ENCODE measurements at regions not wholly inside any gene's neighbourhood (a gene's known extent, or its start where the extent isn't known, plus 50 kb on each side); places are given as distances from the start of the nearest gene placed in this dataset.

DNA sequence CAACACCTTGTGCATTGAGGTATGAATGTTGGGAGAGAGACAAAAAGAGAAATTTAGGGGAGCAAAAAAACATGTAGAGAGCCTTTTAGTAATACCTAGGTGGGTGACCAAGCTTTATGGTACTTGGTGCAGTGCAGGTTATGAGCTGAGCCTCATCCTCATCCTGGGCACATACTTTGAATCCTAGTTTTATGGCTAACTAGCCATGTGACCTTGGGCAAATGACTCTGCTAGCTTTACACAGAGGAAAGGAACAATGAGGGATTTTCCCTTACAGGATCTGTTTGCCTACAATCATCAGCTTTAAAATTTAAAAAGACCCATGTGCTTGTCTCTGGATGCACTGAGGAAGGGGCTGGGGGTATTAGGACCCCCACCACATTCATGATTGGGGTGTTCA is 187.8 kb upstream of the ISX start:
- Histone ChIP-seq H3K9me3 (no peaks in the 10 kb centered on the region), H3K4me3 (no peak overlapping the region), H3K4me1 (no peaks in the 10 kb centered on the region), H3K27me3 (peaks cover 0 to 7% (median 0%) of the 10 kb centered on the region in 4 donors), H3K27ac (replicated peaks in 1 of 4) (no peak overlapping the region), H3K36me3 (no peaks in the 10 kb centered on the region)
- DNase-seq (ENCODE audit: extremely low spot score): no peak
- TF ChIP-seq POLR2A (IDR thresholded peaks at IDR 0.05; ENCODE audit: low read depth) (no peak), POLR2AphosphoS5 (IDR thresholded peaks at IDR 0.05) (no peak), EP300 (IDR thresholded peaks at IDR 0.05) (no peak)
- TF ChIP-seq, protein P1, sequence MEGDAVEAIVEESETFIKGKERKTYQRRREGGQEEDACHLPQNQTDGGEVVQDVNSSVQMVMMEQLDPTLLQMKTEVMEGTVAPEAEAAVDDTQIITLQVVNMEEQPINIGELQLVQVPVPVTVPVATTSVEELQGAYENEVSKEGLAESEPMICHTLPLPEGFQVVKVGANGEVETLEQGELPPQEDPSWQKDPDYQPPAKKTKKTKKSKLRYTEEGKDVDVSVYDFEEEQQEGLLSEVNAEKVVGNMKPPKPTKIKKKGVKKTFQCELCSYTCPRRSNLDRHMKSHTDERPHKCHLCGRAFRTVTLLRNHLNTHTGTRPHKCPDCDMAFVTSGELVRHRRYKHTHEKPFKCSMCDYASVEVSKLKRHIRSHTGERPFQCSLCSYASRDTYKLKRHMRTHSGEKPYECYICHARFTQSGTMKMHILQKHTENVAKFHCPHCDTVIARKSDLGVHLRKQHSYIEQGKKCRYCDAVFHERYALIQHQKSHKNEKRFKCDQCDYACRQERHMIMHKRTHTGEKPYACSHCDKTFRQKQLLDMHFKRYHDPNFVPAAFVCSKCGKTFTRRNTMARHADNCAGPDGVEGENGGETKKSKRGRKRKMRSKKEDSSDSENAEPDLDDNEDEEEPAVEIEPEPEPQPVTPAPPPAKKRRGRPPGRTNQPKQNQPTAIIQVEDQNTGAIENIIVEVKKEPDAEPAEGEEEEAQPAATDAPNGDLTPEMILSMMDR (IDR thresholded peaks at IDR 0.05): no peak
- intact Hi-C loops (cut with DNase I): loop anchor here (10.0 kb wide), 1 partner anchor 63 kb away; no protein-coding TSS in a partner anchor

- TF ChIP-seq, protein P1 (IDR thresholded peaks at IDR 0.05): no peak
- no peak for TF ChIP-seq EP300 (IDR thresholded peaks at IDR 0.05)
- no peak for TF ChIP-seq POLR2A (IDR thresholded peaks at IDR 0.05; ENCODE audit: low read depth)
- no peak for TF ChIP-seq POLR2AphosphoS5 (IDR thresholded peaks at IDR 0.05)
- intact Hi-C loops (cut with DNase I): loop anchor here (10.0 kb wide), 1 partner anchor 64 kb away; no protein-coding TSS in a partner anchor
- Histone ChIP-seq H3K27ac (replicated peaks in 1 of 4) (no peak overlapping the region), H3K36me3 (no peaks in the 10 kb centered on the region), H3K4me1 (no peaks in the 10 kb centered on the region), H3K27me3 (peaks cover 0 to 7% (median 0%) of the 10 kb centered on the region in 4 donors), H3K4me3 (no peak overlapping the region), H3K9me3 (no peaks in the 10 kb centered on the region)
- WGBS: 81% methylated on average over 2 of the region's 3 CpGs
- no peak for DNase-seq (ENCODE audit: extremely low spot score)
Observed at GRCh38 chr22:34879001-34879400, 187.0 kb upstream of the ISX start.

- Histone ChIP-seq H3K4me1 (no peaks in the 10 kb centered on the region), H3K27ac (replicated peaks in 1 of 4) (no peak overlapping the region), H3K4me3 (no peak overlapping the region), H3K9me3 (no peaks in the 10 kb centered on the region), H3K36me3 (no peaks in the 10 kb centered on the region), H3K27me3 (peaks cover 0 to 5% (median 0%) of the 10 kb centered on the region in 4 donors)
- TF ChIP-seq EP300 (IDR thresholded peaks at IDR 0.05): no peak
- TF ChIP-seq POLR2A (IDR thresholded peaks at IDR 0.05; ENCODE audit: low read depth): no peak
- TF ChIP-seq POLR2AphosphoS5 (IDR thresholded peaks at IDR 0.05): no peak
- TF ChIP-seq, protein P1 (IDR thresholded peaks at IDR 0.05): no peak
- intact Hi-C loops (cut with DNase I): no loop called here
- 83% methylated on average over 1 of the region's 1 CpG for WGBS
- DNase-seq (ENCODE audit: extremely low spot score): no peak
Observed at GRCh38 chr22:34880662-34881061, 185.3 kb upstream of the ISX start.

DNA sequence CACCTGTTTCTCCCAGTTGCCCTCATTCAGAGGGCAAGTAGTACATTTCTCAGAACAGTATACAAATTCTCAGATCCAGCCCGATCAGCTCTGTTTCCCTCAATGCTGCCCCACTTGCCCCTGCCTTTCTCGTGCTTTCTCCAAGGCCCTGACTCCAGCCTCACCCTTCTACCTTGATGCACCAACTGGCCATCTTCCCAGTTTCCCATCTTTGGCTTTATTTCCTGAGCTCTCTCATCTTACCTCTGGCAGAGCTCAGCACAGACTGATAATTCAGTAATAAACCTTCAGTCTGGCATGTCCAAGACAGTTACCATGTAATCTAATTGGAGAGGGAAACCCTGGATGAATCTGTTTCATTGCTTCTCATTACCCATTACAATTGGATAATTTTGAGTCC is 184.5 kb upstream of the ISX start:
- Histone ChIP-seq H3K27ac (replicated peaks in 1 of 4) (no peak overlapping the region), H3K4me3 (no peak overlapping the region), H3K27me3 (peaks cover 0 to 5% (median 0%) of the 10 kb centered on the region in 4 donors), H3K36me3 (no peaks in the 10 kb centered on the region), H3K9me3 (no peaks in the 10 kb centered on the region), H3K4me1 (no peaks in the 10 kb centered on the region)
- intact Hi-C loops (cut with DNase I): no loop called here
- no peak for DNase-seq (ENCODE audit: extremely low spot score)
- no peak for TF ChIP-seq POLR2A (IDR thresholded peaks at IDR 0.05; ENCODE audit: low read depth)
- TF ChIP-seq, protein P1 (IDR thresholded peaks at IDR 0.05): no peak
- TF ChIP-seq EP300 (IDR thresholded peaks at IDR 0.05): no peak
- TF ChIP-seq POLR2AphosphoS5 (IDR thresholded peaks at IDR 0.05): no peak
- WGBS: 46% methylated on average over 1 of the region's 2 CpGs

GRCh38 chr22:34885852-34886251 is 180.1 kb upstream of the ISX start:
- WGBS: 74% methylated on average over 3 of the region's 3 CpGs
- intact Hi-C loops (cut with DNase I): no loop called here

More at GRCh38 chr22:34885852-34886251, 180.1 kb upstream of the ISX start:
- Histone ChIP-seq H3K27me3 (peaks cover 0 to 7% (median 0%) of the 10 kb centered on the region in 4 donors), H3K36me3 (no peaks in the 10 kb centered on the region), H3K4me1 (no peaks in the 10 kb centered on the region), H3K27ac (replicated peaks in 1 of 4) (no peak overlapping the region), H3K4me3 (no peak overlapping the region), H3K9me3 (peaks cover 0 to 17% (median 13%) of the 10 kb centered on the region in 4 donors)
- TF ChIP-seq, protein P1 (IDR thresholded peaks at IDR 0.05): no peak
- TF ChIP-seq POLR2AphosphoS5 (IDR thresholded peaks at IDR 0.05): no peak
- TF ChIP-seq EP300 (IDR thresholded peaks at IDR 0.05): no peak
- TF ChIP-seq POLR2A (IDR thresholded peaks at IDR 0.05; ENCODE audit: low read depth): no peak
- DNase-seq (ENCODE audit: extremely low spot score): no peak
